Stimulated activated CD4-positive, alpha-beta T cell treated with anti-CD3 and anti-CD28 coated beads, Interleukin-12 subunit alpha, Interleukin-12 subunit beta, amount 100 ng/mL, for 4 hours (primary cell): ENCODE measurements at regions not wholly inside any gene's neighbourhood (a gene's known extent, or its start where the extent isn't known, plus 50 kb on each side); places are given as distances from the start of the nearest gene placed in this dataset.
"Not testable (repeated sequence)": the region's sequence is repeated elsewhere in the genome, so short reads cannot be mapped to it uniquely, and the experiment has no call there.

Experiments
- DNase-seq: peaks from one replicate; pipeline ENCODE4 v3.0.0-alpha.2; 2020

GRCh38 chr2:4762951-4763376 lies 929.2 kb upstream of the SOX11 start:
- no peak for DNase-seq

DNA sequence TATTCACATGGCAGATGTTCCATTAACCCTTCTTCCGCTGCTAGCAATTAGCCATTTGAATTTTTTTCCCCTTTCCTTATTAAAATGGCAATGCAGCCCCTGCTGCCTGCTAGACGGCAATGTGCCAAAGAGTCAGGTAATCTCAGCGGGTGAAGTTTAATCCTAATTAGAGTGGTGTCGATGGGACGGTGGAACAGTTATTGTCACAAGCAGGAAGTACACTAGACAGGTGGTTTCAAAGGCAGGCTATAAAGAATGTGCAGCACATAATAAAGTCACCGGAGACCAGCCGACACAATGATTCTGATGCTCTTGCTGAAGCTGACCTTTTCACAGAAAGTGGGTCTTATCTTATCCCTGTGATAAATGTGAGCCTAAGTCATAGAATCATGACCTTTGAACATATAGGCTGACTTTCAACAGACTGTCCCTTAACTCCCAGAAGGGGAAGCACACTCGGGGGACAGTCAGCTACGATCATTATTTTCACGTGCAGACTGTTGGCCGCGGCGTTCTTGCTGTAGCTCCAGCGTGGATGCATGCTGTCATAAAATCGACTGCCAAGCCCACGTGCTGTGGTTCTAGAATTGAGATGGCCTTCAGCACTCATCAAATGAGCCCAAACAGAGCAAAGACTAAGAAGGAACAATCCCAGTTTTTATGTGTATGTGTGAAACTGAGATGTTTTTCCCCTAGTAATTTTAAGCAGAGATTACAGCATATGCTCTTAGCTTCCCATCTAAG lies 926.2 kb upstream of the SOX11 start:
- no peak for DNase-seq

DNA sequence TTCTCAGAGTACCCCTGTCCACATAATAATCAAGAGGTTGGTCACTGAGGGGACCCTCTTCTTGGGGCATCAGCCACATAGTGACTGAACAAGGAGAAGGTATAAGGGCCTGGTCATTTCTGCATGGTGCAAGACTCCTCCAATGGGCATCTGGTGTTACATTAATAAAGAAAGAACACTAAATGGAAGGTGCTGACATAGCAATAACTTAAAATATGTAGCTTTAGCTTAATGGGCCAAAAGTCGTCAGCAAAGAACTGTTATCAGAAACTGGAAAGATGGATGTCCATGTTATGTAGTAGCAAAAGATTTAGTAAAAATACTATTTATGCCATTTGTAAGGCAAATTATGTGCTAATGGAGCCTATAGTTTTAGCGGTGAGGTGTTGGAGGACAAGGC lies 916.5 kb upstream of the SOX11 start:
- no peak for DNase-seq

DNA sequence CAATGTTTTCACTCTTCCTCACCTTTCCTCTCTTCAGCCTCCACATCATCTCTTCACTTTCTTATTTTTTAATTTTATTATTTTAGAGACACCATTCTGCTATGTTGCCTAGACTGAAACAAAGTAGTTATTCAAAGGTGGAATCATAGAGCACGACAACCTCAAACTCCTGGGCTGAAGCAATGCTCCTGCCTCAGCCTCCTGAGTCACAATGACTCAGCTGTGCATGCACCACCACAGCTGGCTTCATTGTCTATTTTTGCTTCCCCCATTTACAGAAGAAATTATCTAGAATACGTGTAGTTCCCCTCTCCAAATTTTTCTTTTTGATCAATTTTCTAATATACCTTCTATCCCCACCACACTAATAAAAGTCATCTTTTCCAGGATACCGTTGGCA lies 911.5 kb upstream of the SOX11 start:
- no peak for DNase-seq

GRCh38 chr2:4782647-4783046 lies 909.5 kb upstream of the SOX11 start:
- DNase-seq: no peak

DNA sequence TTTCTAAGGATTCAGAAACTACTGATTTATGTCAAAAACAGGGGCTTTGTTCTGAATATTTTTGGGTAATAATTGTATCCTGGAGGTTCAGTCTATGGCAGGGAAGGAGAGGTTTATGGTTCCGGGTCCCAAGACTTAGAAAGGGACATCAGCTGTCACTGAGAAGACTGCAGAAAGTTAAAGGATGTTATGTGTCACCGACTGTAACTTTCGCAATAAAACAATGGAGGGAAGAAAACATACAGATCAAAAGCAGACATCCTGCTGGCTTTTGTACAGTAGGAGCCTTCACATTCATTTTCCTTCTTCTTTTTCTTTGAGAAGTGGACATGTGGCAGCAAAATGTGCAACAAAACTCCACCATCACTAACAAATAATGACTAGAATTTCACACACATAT lies 900.7 kb upstream of the SOX11 start:
- DNase-seq: no peak

DNA sequence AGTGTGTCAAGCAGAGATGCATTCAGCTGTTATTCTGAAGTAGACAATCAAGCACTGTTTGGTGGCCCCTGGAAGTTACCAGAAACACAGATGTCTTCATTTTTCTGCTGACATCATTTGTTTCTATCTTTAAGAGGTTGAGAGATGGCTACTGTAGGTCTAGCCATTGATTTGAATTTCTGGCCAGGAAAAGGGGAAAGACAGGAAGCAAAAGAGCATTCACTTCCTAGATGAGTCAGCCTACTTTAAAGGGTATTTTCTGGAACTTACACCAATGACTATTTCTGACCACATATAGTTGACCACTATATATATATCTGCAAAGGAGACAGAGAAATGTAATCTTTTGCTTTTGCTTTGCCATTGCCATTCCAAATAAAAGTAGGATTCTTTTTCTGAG lies 900.1 kb upstream of the SOX11 start:
- DNase-seq: no peak

DNA sequence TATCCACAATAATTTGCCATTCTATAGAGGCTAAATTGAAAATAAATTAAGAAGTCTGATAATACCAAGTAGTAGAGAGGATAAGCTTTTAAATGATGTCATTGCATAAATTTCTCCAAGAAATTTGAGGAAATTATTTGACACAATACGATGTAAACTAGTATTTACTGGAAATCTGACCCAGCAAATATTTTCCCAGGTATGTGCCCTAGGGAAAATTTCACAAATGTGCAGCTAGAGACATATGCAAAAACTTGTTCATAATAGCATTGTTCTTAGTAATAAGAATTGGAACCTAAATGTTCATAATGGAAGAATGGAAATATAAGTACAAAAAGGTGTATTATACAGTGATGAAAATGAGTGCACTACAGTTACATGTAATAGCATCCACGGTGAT lies 888.8 kb upstream of the SOX11 start:
- DNase-seq: no peak

GRCh38 chr2:4814137-4814536 lies 878.0 kb upstream of the SOX11 start:
- not testable (repeated sequence) for DNase-seq

DNA sequence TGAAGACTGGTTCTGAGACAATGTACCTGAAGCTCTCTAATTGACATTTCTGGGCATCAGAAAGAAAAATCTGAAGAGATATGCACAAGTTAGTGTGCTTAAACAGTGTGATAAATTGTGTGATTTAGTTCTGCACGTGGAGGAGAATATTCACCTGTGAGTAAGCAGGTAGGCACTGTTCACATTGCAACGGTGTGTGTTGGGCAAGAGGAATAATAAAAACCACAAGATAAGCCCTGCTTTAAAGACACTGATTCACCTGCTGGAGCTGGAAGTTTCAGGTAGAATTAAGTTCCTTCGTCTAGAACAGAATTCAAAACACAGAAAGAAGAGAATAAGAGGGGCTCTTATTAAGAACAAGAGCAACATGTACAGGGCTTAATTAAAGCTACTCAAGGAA lies 864.3 kb upstream of the SOX11 start:
- DNase-seq: no peak

GRCh38 chr2:4828682-4829374 lies 863.4 kb upstream of the SOX11 start:
- DNase-seq: no peak

GRCh38 chr2:4831751-4832150 lies 860.4 kb upstream of the SOX11 start:
- no peak for DNase-seq

DNA sequence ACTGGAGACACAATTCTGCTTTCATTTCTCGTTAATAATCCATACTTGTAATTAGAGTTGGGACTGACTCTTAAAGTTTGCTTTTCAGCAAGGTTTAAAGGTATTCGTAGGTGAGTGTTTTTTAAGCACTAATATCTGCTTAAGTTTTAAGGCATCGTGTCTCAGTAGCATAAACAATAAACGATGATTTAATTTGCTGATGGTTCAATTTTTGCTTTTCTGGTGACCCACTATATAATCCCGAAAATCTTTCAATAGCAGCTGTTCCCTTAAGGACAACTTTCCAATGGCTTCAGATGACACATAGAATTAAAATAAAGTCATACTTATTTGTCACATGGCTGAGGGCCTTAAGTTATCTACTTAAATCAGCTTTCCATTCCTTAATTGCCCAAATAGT lies 859.5 kb upstream of the SOX11 start:
- DNase-seq: no peak

- DNase-seq: no peak
These were observed 853.6 kb upstream of the SOX11 start for GRCh38 chr2:4838626-4839025.

DNA sequence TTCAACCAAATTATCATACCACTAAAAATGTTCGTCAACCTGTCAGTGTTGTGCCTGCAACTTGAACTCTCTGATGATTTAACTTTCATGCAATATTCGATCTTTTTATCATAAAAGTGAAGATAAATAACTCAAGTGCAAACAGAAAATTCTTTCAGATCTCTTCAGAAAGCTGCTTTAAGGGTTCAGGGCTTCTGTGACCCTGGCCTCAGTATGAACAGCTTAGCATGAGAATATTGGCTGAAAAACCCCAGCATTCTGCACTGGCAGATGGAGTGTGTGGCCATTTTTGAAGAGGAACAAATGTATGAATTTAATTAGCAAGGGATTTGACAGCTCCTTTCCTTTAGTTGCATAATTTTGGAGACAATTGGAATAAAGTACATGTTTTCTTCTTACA lies 851.4 kb upstream of the SOX11 start:
- DNase-seq: no peak

GRCh38 chr2:4844881-4845280 lies 847.3 kb upstream of the SOX11 start:
- no peak for DNase-seq

DNA sequence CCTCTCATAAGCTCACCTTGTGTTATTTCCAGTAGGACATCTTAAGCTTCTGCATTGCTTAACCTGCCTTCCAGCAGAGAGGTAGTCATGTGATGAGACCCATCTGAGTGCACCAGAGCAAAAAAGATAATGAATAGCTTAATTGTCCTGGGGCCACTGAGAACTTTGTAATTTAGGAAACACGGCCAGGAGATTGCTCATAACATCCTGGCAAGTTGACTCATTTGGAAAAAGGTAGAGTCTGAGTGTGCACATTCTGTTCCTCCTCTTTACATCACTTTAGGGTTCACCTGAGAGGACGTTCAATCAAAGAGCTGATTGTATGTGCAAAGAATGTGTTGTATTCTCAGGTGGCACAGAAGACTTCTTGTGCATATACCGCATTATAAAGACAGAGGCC lies 830.2 kb upstream of the SOX11 start:
- no peak for DNase-seq

DNA sequence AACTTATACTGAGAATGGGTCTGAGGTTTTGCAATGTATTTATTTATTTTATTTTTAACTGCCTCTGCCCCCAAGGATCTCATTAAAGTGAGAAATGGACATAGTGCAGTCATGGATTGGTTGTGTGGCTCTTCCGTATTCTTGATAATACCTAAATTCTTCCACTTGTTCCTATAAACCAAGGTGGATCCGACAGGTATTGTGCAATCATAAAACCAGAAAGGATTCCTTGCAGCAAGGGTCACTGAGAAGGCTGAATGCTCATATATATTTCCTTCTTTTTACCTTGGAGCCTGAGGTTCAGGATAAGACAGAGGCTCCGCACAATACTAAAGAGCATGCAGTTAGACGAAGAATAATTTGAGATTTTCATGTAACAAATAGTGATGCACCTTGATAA lies 826.0 kb upstream of the SOX11 start:
- no peak for DNase-seq

DNA sequence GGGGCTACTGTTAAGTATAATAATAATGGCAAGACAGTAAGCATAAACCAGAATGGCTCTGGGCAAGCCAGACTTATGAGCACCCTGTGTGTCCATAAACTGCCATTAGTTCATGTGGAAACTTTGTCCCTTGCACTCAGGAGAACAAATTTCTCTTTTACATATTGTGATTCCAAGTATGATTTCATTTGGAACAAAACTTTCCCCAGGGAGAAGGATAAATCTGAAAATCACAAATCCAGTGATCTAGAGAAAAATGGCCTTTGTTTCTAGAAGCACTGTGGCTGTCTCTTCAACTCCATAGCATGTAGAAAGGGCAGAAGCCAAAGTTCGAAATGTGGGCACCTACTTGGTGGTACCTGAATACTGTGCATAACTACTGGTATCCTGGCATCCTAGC lies 823.7 kb upstream of the SOX11 start:
- no peak for DNase-seq

- no peak for DNase-seq
These were observed 823.0 kb upstream of the SOX11 start for GRCh38 chr2:4869154-4869553.

DNA sequence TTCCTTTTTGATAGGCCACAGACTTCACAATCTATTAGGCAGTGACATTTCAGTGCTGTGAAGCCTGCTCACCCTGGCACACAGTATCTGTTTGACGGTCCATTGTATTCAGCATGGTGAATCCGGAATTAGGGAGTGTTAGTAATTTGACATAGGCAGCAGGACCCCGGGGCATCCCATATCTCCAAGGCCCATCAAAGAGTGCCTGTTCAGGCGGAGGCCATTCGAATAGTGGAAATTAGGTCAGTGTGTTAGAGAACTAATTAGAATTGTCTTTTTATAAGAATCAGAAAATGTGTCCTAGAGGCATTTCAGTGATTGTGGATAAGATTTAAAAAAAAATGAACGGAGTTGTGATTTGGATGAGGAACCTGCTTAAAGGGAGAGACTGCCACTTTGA lies 818.8 kb upstream of the SOX11 start:
- DNase-seq: no peak

- DNase-seq: no peak
These were observed 818.1 kb upstream of the SOX11 start for GRCh38 chr2:4873876-4874593.

GRCh38 chr2:4882421-4882820 lies 809.8 kb upstream of the SOX11 start:
- no peak for DNase-seq

DNA sequence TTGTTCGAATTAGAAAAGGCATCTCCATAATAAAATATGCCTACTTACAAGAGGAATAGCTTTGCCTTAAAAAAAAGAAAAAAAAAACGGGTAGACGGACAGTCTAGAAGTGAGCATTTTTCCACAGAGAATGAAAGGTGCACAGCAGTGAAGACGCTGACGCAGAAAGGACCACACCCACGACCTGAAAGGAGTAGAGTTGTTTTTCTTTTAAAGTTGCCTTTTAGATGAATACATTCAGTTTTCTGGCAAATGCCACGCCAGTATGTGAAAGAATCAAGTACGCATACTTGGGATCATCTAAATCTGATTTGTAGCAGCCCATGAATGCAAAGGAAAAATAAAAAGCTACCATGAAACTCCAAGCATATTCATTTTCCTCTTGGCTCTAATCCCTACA lies 809.2 kb upstream of the SOX11 start:
- DNase-seq: no peak
